HEK293T (cell line): ENCODE measurements at regions not wholly inside any gene's neighbourhood (a gene's known extent, or its start where the extent isn't known, plus 50 kb on each side); places are given as distances from the start of the nearest gene placed in this dataset.

Source experiments
- CTCF ChIA-PET: fragments of 350-600 bp; formaldehyde crosslinking; extraction: SDS; loops from one replicate; lab custom pipeline; 2021; ENCODE audit warnings: antibody characterized with exemption, inconsistent platforms; lab: Yijun Ruan, JAX
- POLR2A ChIA-PET: fragments of 350-600 bp; formaldehyde crosslinking; extraction: SDS; loops from one replicate; lab custom pipeline; 2020; ENCODE audit warnings: antibody characterized with exemption, inconsistent platforms; lab: Yijun Ruan, JAX
- DNase-seq: peaks from one replicate; pipeline ENCODE4 v3.0.0; 2012; ENCODE audit warnings: mixed read lengths; ENCODE audit errors: extremely low spot score
- ARNT ChIP-seq: fragments of 450-650 bp; IDR thresholded peaks from 2 replicates; pipeline ENCODE4 v1.6.1; 2017; ENCODE audit warnings: mild to moderate bottlenecking
- BHLHE40 ChIP-seq: fragments of 450-650 bp; IDR thresholded peaks from 2 replicates; pipeline ENCODE4 v1.6.1; 2016; ENCODE audit warnings: mild to moderate bottlenecking, moderate library complexity, borderline replicate concordance
- CTBP1 ChIP-seq: fragments of 450-650 bp; IDR thresholded peaks from 2 replicates; pipeline ENCODE4 v1.6.1; 2016; ENCODE audit warnings: borderline replicate concordance
- ELF4 ChIP-seq: fragments of 450-650 bp; IDR thresholded peaks from 2 replicates; pipeline ENCODE4 v1.6.1; 2017; ENCODE audit warnings: antibody characterized with exemption
- FOXA1 ChIP-seq: fragments of 450-650 bp; IDR thresholded peaks from 2 replicates; pipeline ENCODE4 v1.6.1; 2016; ENCODE audit warnings: mild to moderate bottlenecking
- FOXK2 ChIP-seq: fragments of 450-650 bp; IDR thresholded peaks from 2 replicates; pipeline ENCODE4 v1.6.1; 2016; ENCODE audit warnings: mild to moderate bottlenecking
- FOXM1 ChIP-seq: fragments of 450-650 bp; IDR thresholded peaks from 2 replicates; pipeline ENCODE4 v1.6.1; 2017; ENCODE audit warnings: mild to moderate bottlenecking, borderline replicate concordance
- HDGF ChIP-seq: fragments of 450-650 bp; IDR thresholded peaks from 2 replicates; pipeline ENCODE4 v1.6.1; 2017; ENCODE audit warnings: antibody characterized with exemption, borderline replicate concordance
- L3MBTL2 ChIP-seq: fragments of 450-650 bp; conservative IDR thresholded peaks from 2 replicates; pipeline ENCODE4 v1.6.1; 2016; ENCODE audit warnings: mild to moderate bottlenecking
- LEF1 ChIP-seq: fragments of 450-650 bp; IDR thresholded peaks from 2 replicates; pipeline ENCODE4 v1.6.1; 2017; ENCODE audit warnings: mild to moderate bottlenecking, borderline replicate concordance
- NFRKB ChIP-seq: fragments of 450-650 bp; IDR thresholded peaks from 2 replicates; pipeline ENCODE4 v1.6.1; 2016; ENCODE audit warnings: mild to moderate bottlenecking, moderate library complexity
- PKNOX1 ChIP-seq: fragments of 450-650 bp; IDR thresholded peaks from 2 replicates; pipeline ENCODE4 v1.6.1; 2016
- SP1 ChIP-seq: fragments of 450-650 bp; IDR thresholded peaks from 2 replicates; pipeline ENCODE4 v1.6.1; 2017
- SUZ12 ChIP-seq: fragments of 450-650 bp; IDR thresholded peaks from 2 replicates; pipeline ENCODE4 v1.6.1; 2016; ENCODE audit warnings: mild to moderate bottlenecking
- TARDBP ChIP-seq: fragments of 450-650 bp; IDR thresholded peaks from 2 replicates; pipeline ENCODE4 v1.6.1; 2016
- ZNF384 ChIP-seq: fragments of 450-650 bp; IDR thresholded peaks from 2 replicates; pipeline ENCODE4 v1.6.1; 2016

- TF ChIP-seq SP1 (no peak), NFRKB (no peak), FOXK2 (no peak), HDGF (no peak), SUZ12 (no peak), CTBP1 (no peak), FOXM1 (no peak), L3MBTL2 (no peak)
- CTCF ChIA-PET, result interaction anchor here (1.5 kb wide), 1 partner anchor 38 kb away, joined by 4 read pairs; no protein-coding TSS in a partner anchor
- no peak for DNase-seq
- POLR2A ChIA-PET, result no interaction called here
Measured at GRCh38 chr22:46043816-46044620, 67.1 kb upstream of the WNT7B start.

- no peak for TF ChIP-seq ARNT
- TF ChIP-seq CTBP1, result no peak
- TF ChIP-seq BHLHE40, result no peak
- TF ChIP-seq ZNF384, result no peak
- TF ChIP-seq PKNOX1, result no peak
- no peak for TF ChIP-seq SP1
- TF ChIP-seq L3MBTL2, result no peak
- TF ChIP-seq ELF4, result no peak
- no peak for TF ChIP-seq NFRKB
- TF ChIP-seq FOXA1, result no peak
- ChIA-PET POLR2A (no interaction called here), CTCF (no interaction called here)
- no peak for DNase-seq
Measured at GRCh38 chr22:46044621-46045458, 67.9 kb upstream of the WNT7B start.

GRCh38 chr22:46045459-46046298 is 68.7 kb upstream of the WNT7B start:
- no peak for DNase-seq
- CTCF ChIA-PET, result no interaction called here
- POLR2A ChIA-PET, result no interaction called here
- TF ChIP-seq FOXK2 (no peak), LEF1 (no peak), HDGF (no peak), SUZ12 (no peak), FOXA1 (no peak), NFRKB (no peak), CTBP1 (no peak), PKNOX1 (no peak), BHLHE40 (no peak)

GRCh38 chr22:46046299-46046685 is 69.3 kb upstream of the WNT7B start:
- CTCF ChIA-PET, result no interaction called here
- no peak for DNase-seq
- POLR2A ChIA-PET, result no interaction called here
- TF ChIP-seq BHLHE40 (no peak), PKNOX1 (no peak), SUZ12 (no peak), ELF4 (no peak), SP1 (no peak), TARDBP (no peak), ARNT (no peak), FOXM1 (no peak), NFRKB (no peak), FOXA1 (no peak), FOXK2 (no peak), ZNF384 (no peak), HDGF (no peak), LEF1 (no peak), CTBP1 (no peak), L3MBTL2 (no peak)

GRCh38 chr22:46047226-46047625 is 70.3 kb upstream of the WNT7B start:
- POLR2A ChIA-PET, result no interaction called here
- CTCF ChIA-PET, result no interaction called here
- no peak for DNase-seq
- TF ChIP-seq ARNT (no peak), SP1 (no peak), FOXA1 (no peak), SUZ12 (no peak), L3MBTL2 (no peak), TARDBP (no peak), ZNF384 (no peak), CTBP1 (no peak), BHLHE40 (no peak), LEF1 (no peak), NFRKB (no peak)
